GM12864 (cell line): ENCODE measurements at regions not wholly inside any gene's neighbourhood (a gene's known extent, or its start where the extent isn't known, plus 50 kb on each side); places are given as distances from the start of the nearest gene placed in this dataset.

Experiments used
- DNase-seq: peaks from one replicate; pipeline ENCODE4 v3.0.0-alpha.2; 2011; ENCODE audit warnings: low read depth
- H3K4me3 ChIP-seq: 2 replicates; pipeline ENCODE4 v1.5.1; 2011; ENCODE audit warnings: mild to moderate bottlenecking, low read depth, low read length, control low read depth
- CTCF ChIP-seq: IDR thresholded peaks from 2 replicates; pipeline ENCODE4 v1.5.1; 2011; ENCODE audit warnings: low read depth, mild to moderate bottlenecking, moderate library complexity, low read length, control low read depth, inconsistent platforms; ENCODE audit errors: missing control alignments

GRCh38 chr2:179343945-179344279 lies 79.3 kb upstream of the SESTD1 start:
- TF ChIP-seq CTCF: no peak
- no peak overlapping the region for H3K4me3 ChIP-seq
- no peak for DNase-seq

GRCh38 chr2:179341152-179341866 lies 76.7 kb upstream of the SESTD1 start:
- DNase-seq: no peak
- no peak for TF ChIP-seq CTCF
- no peak overlapping the region for H3K4me3 ChIP-seq

- H3K4me3 ChIP-seq: no peak overlapping the region
- DNase-seq: no peak
- peak; percentile 23 for TF ChIP-seq CTCF
Observed at GRCh38 chr2:179340678-179341077, 76.0 kb upstream of the SESTD1 start.

DNA sequence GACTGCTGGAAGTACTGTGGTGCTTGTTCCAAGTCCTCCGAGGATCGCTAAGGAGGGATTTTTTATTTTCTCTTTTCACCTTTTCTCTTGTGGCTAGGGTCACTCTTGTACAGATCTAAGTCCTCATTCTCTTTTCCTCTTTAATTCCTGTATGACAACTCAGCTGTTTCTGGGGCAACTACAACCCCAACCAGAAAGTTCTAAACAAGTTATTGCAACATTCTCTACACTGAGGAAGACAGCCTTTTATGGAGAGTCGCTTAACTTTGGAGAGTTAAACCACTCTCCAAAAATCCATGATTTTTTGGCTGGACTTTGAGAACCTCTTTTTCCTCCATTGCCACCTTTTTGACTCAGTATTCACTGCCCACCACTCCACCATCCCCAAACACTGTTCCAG lies 74.0 kb upstream of the SESTD1 start:
- TF ChIP-seq CTCF: no peak
- no peak for DNase-seq
- no peak overlapping the region for H3K4me3 ChIP-seq

DNA sequence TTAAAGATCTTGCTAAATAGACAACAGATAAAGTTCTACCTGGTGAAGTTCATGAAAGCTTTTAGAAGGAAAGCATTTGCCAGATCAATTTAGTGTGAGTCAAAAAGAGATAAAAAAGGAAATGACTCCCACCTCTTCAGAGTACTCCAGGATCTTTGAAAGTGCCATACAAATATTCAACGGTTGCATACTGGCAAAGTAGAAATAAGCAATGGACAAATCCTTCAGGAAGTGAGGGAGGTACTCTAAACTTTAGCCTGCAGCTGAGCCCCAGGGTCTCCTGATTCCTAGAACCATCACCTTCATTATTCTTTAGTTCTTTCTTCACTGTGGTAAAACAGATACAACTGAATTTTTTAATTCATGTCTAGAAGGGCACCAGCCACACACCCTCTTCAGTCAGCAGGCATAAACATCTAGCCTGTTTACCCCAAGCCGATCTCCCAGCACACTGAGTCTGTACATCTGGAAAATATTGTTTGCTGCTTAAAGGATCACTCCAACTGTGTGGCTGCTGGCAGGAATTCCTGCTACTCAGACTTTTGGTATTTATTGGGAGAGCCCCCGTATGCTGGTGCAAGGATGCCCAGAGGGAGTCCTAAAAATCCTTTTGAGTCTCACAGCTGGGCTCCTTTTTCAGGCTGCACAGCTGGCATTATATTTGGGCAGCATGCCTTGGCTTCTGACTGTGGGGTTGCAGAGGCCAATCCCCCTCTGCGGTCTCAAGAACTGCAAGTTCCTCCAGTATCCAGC lies 72.3 kb upstream of the SESTD1 start:
- DNase-seq: no peak
- H3K4me3 ChIP-seq: no peak overlapping the region
- no peak for TF ChIP-seq CTCF

- no peak overlapping the region for H3K4me3 ChIP-seq
- no peak for TF ChIP-seq CTCF
- DNase-seq: no peak
Observed at GRCh38 chr2:179335732-179336131, 71.1 kb upstream of the SESTD1 start.

DNA sequence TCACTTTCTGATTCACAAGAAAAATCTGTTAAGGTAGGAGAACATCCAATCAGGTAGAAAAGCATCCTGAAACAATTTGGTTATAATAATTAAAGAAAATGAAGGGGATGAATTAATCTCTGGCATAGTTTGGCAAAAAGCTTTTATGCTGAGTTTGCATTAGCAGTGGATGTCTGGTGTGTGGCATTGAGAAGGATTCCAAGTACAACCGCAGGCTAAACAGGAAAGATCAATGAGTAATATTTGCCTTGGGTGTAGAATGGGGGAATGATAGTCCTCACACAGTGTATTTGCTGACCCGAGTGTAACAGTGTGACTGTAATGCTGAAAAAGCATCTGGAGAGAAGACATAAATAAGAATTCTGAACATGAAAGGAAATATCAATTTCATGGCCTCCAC lies 68.3 kb upstream of the SESTD1 start:
- TF ChIP-seq CTCF: no peak
- DNase-seq: no peak
- no peak overlapping the region for H3K4me3 ChIP-seq
